Keratinocyte (primary cell): ENCODE measurements at regions not wholly inside any gene's neighbourhood (a gene's known extent, or its start where the extent isn't known, plus 50 kb on each side); places are given as distances from the start of the nearest gene placed in this dataset.

Experiments
- DNase-seq: peaks from one replicate; pipeline ENCODE4 v3.0.0-alpha.2; 2011; ENCODE audit warnings: low read depth, missing footprints, low spot score
- FAIRE-seq: peaks from 2 replicates; lab custom pipeline; 2011; peaks lifted over from hg19 to GRCh38; lab: Jason Lieb, UNC
- H2AFZ ChIP-seq: 2 replicates; pipeline ENCODE4 v1.6.0; 2012; ENCODE audit warnings: low read length, control low read depth, inconsistent platforms; ENCODE audit not compliant: control insufficient read depth
- H3K27ac ChIP-seq: 2 replicates; pipeline ENCODE4 v1.5.1; 2011; ENCODE audit warnings: low read length; ENCODE audit not compliant: control insufficient read depth, insufficient read depth
- H3K27me3 ChIP-seq: 3 replicates; pipeline ENCODE4 v1.6.0; 2011; ENCODE audit warnings: low read length; ENCODE audit not compliant: control insufficient read depth, insufficient read depth; ENCODE audit errors: extremely low read depth
- H3K36me3 ChIP-seq, 2 experiments: 2 replicates in 1 of 2; 3 replicates in 1 of 2; pipeline ENCODE4 v1.5.1; 2011; ENCODE audit warnings: low read length in 2 of 2, mild to moderate bottlenecking in 1 of 2; ENCODE audit not compliant: control insufficient read depth in 2 of 2, insufficient read depth in 2 of 2; ENCODE audit errors: extremely low read depth in 1 of 2
- H3K4me1 ChIP-seq: 3 replicates; pipeline ENCODE4 v1.5.1; 2011; ENCODE audit warnings: low read length; ENCODE audit not compliant: control insufficient read depth, insufficient read depth; ENCODE audit errors: extremely low read depth
- H3K4me2 ChIP-seq: 3 replicates; pipeline ENCODE4 v1.6.0; 2011; ENCODE audit warnings: low read depth, low read length; ENCODE audit not compliant: control insufficient read depth, insufficient read depth; ENCODE audit errors: extremely low read depth
- H3K4me3 ChIP-seq, 3 experiments: fragments of 200-600 bp in 1 of 3; sonication (generic) in 1 of 3; 2 replicates in 2 of 3; 3 replicates in 1 of 3; pipeline ENCODE4 v1.5.1; 2011 to 2016; ENCODE audit warnings: low read length in 3 of 3, mild to moderate bottlenecking in 3 of 3, control low read depth in 2 of 3, inconsistent platforms in 1 of 3, low read depth in 1 of 3, mixed read lengths in 1 of 3, mixed run types in 1 of 3, moderate library complexity in 1 of 3; ENCODE audit not compliant: control insufficient read depth in 2 of 3, insufficient read depth in 2 of 3; ENCODE audit errors: extremely low read depth in 1 of 3
- H3K79me2 ChIP-seq: 2 replicates; pipeline ENCODE4 v1.6.0; 2012; ENCODE audit warnings: low read length; ENCODE audit not compliant: control insufficient read depth, insufficient read depth
- H3K9ac ChIP-seq: 3 replicates; pipeline ENCODE4 v1.6.0; 2011; ENCODE audit warnings: low read length; ENCODE audit not compliant: control insufficient read depth, insufficient read depth; ENCODE audit errors: extremely low read depth
- H3K9me1 ChIP-seq: 3 replicates; pipeline ENCODE4 v1.6.0; 2011; ENCODE audit warnings: low read length; ENCODE audit not compliant: control insufficient read depth, insufficient read depth; ENCODE audit errors: extremely low read depth
- H3K9me3 ChIP-seq: 2 replicates; pipeline ENCODE4 v1.5.1; 2012; ENCODE audit warnings: low read depth, low read length; ENCODE audit not compliant: control insufficient read depth
- H4K20me1 ChIP-seq: 3 replicates; pipeline ENCODE4 v1.6.0; 2011; ENCODE audit warnings: low read length; ENCODE audit not compliant: control insufficient read depth, insufficient read depth; ENCODE audit errors: extremely low read depth
- CTCF ChIP-seq, 3 experiments: IDR thresholded peaks in 1 of 3; conservative IDR thresholded peaks in 1 of 3; optimal IDR thresholded peaks in 1 of 3; 2 replicates in 2 of 3; 3 replicates in 1 of 3; pipeline versions ENCODE3 to v1.5.1; 2011; ENCODE audit warnings: low read length in 3 of 3, mild to moderate bottlenecking in 3 of 3, moderate library complexity in 2 of 3, control low read depth in 1 of 3, inconsistent platforms in 1 of 3; ENCODE audit not compliant: insufficient read depth in 2 of 3; ENCODE audit errors: extremely low read depth in 1 of 3
- EZH2 ChIP-seq: IDR thresholded peaks from one replicate; pipeline ENCODE4 v1.6.1; 2012; ENCODE audit warnings: inconsistent platforms, mild to moderate bottlenecking, low read length, moderate library complexity
- dilution Hi-C: fragments of 300-500 bp; cut with MboI; formaldehyde crosslinking; loops from one replicate; pipeline ENCODE4 v1.7.0; 2020; ENCODE audit warnings: low sequenced_read_pairs; ENCODE audit not compliant: extremely low pct_ligation_motif_present

DNA sequence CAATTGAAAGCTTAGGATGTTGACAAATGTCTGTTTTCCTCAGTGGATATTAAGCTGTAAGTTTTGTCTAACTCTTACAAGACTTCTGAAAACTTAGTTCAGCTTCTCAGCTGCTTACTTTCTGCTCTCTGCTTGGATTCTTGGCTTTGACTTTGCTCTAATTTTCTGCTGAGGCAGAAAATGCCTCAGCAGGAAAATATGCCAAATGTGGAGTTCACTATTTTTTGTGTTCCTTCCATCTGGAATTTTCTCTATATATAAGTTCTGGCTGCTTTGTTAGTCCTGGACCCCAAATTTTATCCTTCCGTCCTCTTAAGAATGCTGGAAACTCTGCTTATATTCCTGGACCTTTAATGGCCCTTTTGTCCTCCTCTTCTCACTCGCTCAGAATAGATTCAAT lies 352.6 kb upstream of the NWD2 start:
- no peak overlapping the region for H3K4me2 ChIP-seq
- no peak overlapping the region for H3K9ac ChIP-seq
- FAIRE-seq (no peak), DNase-seq (no peak)
- TF ChIP-seq CTCF (optimal IDR thresholded peaks at IDR 0.05 in 1 of 3, IDR thresholded peaks at IDR 0.05 in 1 of 3, conservative IDR thresholded peaks at IDR 0.05 in 1 of 3; ENCODE audit: extremely low read depth in 1 of 3, insufficient read depth in 2 of 3, low read length in 3 of 3): no peak
- no peak for TF ChIP-seq EZH2
- no peaks in the 10 kb centered on the region for H3K4me1 ChIP-seq
- no peaks in the 10 kb centered on the region for H3K27me3 ChIP-seq
- H3K79me2 ChIP-seq: no peaks in the 10 kb centered on the region
- H4K20me1 ChIP-seq: no peaks in the 10 kb centered on the region
- no peak overlapping the region for H3K27ac ChIP-seq
- H3K36me3 ChIP-seq: no peaks in the 10 kb centered on the region
- H3K4me3 ChIP-seq: no peak overlapping the region
- no peaks in the 10 kb centered on the region for H3K9me1 ChIP-seq
- no peak overlapping the region for H2AFZ ChIP-seq
- H3K9me3 ChIP-seq: no peaks in the 10 kb centered on the region
- dilution Hi-C loops: no loop called here

GRCh38 chr4:36900446-36900987 lies 344.0 kb upstream of the NWD2 start:
- Histone ChIP-seq H3K9ac (no peak overlapping the region), H3K4me1 (no peaks in the 10 kb centered on the region), H3K79me2 (no peaks in the 10 kb centered on the region), H3K9me1 (no peaks in the 10 kb centered on the region), H3K4me2 (no peak overlapping the region), H4K20me1 (no peaks in the 10 kb centered on the region), H2AFZ (no peak overlapping the region), H3K9me3 (no peaks in the 10 kb centered on the region), H3K4me3 (no peak overlapping the region), H3K36me3 (no peaks in the 10 kb centered on the region), H3K27ac (no peak overlapping the region), H3K27me3 (no peaks in the 10 kb centered on the region)
- FAIRE-seq (no peak), DNase-seq (no peak)
- dilution Hi-C loops: no loop called here
- no peak for TF ChIP-seq EZH2
- no peak for TF ChIP-seq CTCF (optimal IDR thresholded peaks at IDR 0.05 in 1 of 3, IDR thresholded peaks at IDR 0.05 in 1 of 3, conservative IDR thresholded peaks at IDR 0.05 in 1 of 3; ENCODE audit: extremely low read depth in 1 of 3, insufficient read depth in 2 of 3, low read length in 3 of 3)
